SK-N-SH (cell line): ENCODE measurements at regions not wholly inside any gene's neighbourhood (a gene's known extent, or its start where the extent isn't known, plus 50 kb on each side); places are given as distances from the start of the nearest gene placed in this dataset.

ENCODE experiments used
- FOXJ3 ChIP-seq: sonication (generic); formaldehyde crosslinking; IDR thresholded peaks from 2 replicates; pipeline ENCODE4 v1.5.1; 2020; ENCODE audit warnings: mild to moderate bottlenecking, missing genetic modification reagents
- SIN3A ChIP-seq: IDR thresholded peaks from 2 replicates; pipeline ENCODE4 v1.6.1; 2012; ENCODE audit warnings: low read depth, mild to moderate bottlenecking, low read length, moderate library complexity, borderline replicate concordance
- TCF12 ChIP-seq: IDR thresholded peaks from 2 replicates; pipeline ENCODE4 v1.4.0; 2012
- TF ChIP-seq, protein P1 (sequence below): IDR thresholded peaks from 2 replicates; pipeline ENCODE4 v1.4.0; 2012; ENCODE audit warnings: low read depth, borderline replicate concordance
- TF ChIP-seq, protein P2 (sequence below): fragments of 200-600 bp; sonication (generic); IDR thresholded peaks from 2 replicates; pipeline ENCODE4 v1.6.1; 2017; ENCODE audit warnings: antibody characterized with exemption, mild to moderate bottlenecking, moderate library complexity
- TF ChIP-seq, protein P3 (sequence below): IDR thresholded peaks from 2 replicates; pipeline ENCODE4 v1.4.0; 2012; ENCODE audit warnings: low read depth
- TF ChIP-seq, protein P4 (sequence below): fragments of 150-350 bp; IDR thresholded peaks from 2 replicates; pipeline ENCODE4 v1.6.1; 2017; ENCODE audit warnings: antibody characterized with exemption, low read length, low read depth, borderline replicate concordance

DNA sequence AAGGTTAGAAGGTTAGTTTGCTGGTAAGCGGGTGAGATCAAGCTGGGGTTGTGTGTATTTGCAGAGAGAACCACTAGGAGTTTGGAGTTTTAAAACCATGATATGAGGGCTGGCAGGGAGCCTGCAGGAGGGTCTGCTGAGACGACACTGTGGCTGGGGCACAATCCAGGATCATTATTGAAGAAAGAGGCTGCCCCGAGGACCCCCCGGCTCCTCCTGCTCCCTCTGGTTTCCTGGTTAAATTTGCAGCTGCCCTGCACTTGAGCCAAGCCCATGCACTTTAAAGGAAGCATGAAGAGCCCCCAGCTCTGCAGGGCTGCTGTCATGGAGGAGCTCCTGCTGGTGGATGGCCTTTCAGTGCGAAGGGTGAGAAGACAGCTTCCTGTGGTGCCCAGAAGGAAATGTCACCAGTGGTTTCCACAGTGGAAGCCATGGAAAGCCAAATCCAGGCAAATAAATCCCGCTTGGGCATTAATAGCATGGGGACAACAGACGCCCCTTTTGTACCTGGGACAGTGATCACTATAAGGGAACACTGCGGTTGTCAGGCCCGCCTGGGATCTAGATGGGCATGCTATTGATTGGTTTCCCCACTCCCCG is 140.7 kb downstream of the NSG2 start:
- TF ChIP-seq, protein P1, sequence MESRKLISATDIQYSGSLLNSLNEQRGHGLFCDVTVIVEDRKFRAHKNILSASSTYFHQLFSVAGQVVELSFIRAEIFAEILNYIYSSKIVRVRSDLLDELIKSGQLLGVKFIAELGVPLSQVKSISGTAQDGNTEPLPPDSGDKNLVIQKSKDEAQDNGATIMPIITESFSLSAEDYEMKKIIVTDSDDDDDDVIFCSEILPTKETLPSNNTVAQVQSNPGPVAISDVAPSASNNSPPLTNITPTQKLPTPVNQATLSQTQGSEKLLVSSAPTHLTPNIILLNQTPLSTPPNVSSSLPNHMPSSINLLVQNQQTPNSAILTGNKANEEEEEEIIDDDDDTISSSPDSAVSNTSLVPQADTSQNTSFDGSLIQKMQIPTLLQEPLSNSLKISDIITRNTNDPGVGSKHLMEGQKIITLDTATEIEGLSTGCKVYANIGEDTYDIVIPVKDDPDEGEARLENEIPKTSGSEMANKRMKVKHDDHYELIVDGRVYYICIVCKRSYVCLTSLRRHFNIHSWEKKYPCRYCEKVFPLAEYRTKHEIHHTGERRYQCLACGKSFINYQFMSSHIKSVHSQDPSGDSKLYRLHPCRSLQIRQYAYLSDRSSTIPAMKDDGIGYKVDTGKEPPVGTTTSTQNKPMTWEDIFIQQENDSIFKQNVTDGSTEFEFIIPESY: no peak
- no peak for TF ChIP-seq FOXJ3
- TF ChIP-seq, protein P2, sequence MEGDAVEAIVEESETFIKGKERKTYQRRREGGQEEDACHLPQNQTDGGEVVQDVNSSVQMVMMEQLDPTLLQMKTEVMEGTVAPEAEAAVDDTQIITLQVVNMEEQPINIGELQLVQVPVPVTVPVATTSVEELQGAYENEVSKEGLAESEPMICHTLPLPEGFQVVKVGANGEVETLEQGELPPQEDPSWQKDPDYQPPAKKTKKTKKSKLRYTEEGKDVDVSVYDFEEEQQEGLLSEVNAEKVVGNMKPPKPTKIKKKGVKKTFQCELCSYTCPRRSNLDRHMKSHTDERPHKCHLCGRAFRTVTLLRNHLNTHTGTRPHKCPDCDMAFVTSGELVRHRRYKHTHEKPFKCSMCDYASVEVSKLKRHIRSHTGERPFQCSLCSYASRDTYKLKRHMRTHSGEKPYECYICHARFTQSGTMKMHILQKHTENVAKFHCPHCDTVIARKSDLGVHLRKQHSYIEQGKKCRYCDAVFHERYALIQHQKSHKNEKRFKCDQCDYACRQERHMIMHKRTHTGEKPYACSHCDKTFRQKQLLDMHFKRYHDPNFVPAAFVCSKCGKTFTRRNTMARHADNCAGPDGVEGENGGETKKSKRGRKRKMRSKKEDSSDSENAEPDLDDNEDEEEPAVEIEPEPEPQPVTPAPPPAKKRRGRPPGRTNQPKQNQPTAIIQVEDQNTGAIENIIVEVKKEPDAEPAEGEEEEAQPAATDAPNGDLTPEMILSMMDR: no peak
- TF ChIP-seq, protein P3, sequence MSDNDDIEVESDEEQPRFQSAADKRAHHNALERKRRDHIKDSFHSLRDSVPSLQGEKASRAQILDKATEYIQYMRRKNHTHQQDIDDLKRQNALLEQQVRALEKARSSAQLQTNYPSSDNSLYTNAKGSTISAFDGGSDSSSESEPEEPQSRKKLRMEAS: no peak
- TF ChIP-seq, protein P4, sequence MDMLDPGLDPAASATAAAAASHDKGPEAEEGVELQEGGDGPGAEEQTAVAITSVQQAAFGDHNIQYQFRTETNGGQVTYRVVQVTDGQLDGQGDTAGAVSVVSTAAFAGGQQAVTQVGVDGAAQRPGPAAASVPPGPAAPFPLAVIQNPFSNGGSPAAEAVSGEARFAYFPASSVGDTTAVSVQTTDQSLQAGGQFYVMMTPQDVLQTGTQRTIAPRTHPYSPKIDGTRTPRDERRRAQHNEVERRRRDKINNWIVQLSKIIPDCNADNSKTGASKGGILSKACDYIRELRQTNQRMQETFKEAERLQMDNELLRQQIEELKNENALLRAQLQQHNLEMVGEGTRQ: no peak
- no peak for TF ChIP-seq SIN3A
- TF ChIP-seq TCF12: no peak
